Stimulated activated CD4-positive, alpha-beta T cell treated with anti-CD3 and anti-CD28 coated beads, Interleukin-1b, Interleukin-23, amount 100 ng/mL, for 1 hour (primary cell): ENCODE measurements at regions not wholly inside any gene's neighbourhood (a gene's known extent, or its start where the extent isn't known, plus 50 kb on each side); places are given as distances from the start of the nearest gene placed in this dataset.
"Not testable (repeated sequence)": the region's sequence is repeated elsewhere in the genome, so short reads cannot be mapped to it uniquely, and the experiment has no call there.

Source experiments
- DNase-seq, 2 donors: peaks; one replicate each; pipeline ENCODE4 v3.0.0-alpha.2; 2020; ENCODE audit warnings: low read depth in 2 of 2

DNA sequence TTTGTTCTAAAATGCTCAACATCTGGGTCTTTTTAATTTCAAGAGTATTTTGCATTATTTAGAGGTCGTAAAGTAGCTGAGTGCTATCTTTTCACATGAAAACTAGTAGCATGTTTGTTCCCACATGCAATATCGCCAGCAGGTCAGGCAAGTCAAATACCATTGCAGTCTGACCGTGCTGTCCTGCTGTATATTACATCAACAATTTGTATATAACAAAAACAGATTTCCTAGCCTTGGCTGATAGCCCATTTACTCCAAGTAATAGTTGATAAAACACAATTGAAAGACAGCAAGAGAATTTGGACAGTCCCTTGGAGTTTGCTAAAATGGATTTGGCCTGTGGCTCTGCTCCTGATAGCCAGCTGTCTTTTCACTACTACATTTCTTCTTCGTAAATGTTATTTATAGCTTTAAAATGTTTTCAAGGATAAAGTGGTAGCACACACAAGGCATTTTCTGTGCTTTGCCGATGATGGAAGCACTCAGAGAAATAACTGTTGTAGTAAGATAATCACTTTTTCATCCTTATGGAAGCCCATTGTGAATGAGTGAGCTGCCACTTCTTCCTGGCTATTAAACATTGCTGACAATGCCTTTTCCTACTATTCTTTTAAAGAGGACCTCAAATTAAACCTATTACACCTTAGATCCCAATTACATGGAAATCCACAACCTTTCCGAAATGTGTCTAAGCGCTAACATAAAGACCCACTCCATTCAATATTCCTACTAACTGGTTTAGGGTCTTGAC, 992.1 kb downstream of the MAT2B start:
- DNase-seq, result no peak

DNA sequence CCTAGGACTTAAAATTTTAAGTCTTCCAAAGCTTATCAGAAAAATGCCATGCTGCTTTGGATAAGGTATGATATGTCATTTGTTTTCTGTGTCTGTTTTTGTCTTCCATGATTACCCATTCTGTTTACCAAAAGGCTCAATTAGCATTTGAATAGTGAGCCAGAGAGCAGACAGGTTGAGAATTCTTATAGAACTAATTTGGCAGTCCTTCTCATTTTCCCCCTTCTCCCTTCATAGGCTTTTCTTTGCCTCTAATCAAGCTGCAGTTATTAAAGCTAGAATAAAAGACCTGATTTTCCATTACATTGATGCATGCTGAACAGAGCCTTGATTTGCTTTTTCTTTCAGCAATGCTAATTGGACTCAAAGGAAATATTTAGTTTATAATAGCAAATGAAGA, 993.0 kb downstream of the MAT2B start:
- no peak for DNase-seq

DNA sequence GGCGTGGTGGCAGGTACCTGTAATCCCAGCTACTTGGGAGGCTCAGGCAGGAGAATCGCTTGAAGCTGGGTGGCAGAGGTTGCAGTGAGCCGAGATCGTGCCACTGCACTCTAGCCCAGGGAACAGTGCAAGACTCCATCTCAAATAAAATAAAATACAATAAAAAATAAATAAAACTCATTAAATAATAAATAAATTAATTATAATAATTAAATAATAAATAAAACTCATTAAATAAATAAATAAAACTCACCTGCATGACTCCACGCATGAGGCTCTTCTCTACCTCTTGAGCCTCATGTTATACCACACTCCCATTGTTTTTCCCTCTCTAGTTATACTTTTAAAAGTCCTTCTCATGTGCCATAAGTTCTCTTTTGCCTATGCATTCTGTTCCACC, 995.4 kb downstream of the MAT2B start:
- DNase-seq, result no peak

DNA sequence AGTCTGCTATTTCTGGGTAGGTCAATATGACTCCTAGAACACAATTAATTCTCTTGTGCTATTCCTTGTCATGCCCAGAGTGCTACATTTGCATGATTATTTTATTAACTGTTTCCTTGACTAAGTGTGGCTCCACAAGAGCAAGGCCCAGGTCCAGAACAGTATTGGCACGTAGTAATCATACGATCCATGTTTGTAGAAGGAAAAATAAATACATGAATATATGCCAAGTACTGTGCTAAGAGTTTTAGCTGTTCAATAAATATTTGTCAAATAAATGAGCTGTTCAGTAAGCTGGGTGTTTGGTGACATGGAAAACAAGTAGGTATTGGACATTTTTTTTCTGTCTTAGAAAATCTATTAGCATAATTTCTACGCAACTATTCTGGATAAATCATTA, 995.9 kb downstream of the MAT2B start:
- DNase-seq, result no peak

DNA sequence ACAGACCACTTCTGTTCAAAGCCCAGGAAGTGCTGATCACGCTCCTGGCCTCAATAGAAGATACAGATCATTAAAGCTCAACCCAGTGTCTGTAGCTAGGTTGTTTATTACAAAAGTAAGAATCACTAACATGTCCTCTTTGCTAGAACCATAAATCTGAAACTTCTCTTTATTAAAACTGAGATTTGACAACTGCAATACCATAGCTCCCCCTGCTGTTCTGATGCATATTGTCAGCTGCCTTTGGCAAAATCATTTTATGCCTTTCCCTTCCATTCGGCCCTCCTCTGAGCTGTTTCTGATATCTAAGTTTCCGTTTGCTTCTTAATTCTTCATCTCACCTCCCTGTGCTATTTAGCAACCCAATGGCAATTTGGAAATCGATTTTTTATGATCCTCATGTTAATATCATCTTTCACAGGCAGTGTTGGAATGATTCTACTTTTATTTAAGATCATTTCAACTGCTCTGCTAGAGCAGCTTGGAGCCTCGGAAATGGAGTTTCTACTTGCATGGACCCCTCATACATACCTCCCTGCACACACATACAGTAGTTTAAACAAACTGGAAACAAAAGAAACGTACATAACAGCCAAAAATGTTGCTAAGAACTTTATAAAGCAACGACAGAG, 998.8 kb downstream of the MAT2B start:
- no peak for DNase-seq

DNA sequence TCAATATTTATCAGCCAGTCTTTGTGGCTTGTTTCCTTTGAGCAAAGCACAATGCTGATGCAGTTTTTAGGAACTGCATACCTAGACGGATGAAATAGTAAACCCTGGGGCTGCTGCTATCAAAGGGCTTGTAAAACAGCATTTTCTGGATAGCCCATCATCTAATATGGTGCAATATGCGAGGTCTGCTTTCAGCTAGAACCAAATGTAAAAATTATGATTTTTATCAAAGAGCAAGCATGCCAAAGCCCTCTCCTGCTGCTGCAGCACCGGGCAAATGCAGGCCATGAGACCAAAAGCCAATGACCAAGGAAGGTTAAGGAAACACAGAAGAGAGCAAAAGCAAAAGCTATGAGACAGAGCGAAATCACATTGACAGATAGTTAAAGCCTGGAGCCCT, 1000.4 kb downstream of the MAT2B start:
- DNase-seq, result no peak

DNA sequence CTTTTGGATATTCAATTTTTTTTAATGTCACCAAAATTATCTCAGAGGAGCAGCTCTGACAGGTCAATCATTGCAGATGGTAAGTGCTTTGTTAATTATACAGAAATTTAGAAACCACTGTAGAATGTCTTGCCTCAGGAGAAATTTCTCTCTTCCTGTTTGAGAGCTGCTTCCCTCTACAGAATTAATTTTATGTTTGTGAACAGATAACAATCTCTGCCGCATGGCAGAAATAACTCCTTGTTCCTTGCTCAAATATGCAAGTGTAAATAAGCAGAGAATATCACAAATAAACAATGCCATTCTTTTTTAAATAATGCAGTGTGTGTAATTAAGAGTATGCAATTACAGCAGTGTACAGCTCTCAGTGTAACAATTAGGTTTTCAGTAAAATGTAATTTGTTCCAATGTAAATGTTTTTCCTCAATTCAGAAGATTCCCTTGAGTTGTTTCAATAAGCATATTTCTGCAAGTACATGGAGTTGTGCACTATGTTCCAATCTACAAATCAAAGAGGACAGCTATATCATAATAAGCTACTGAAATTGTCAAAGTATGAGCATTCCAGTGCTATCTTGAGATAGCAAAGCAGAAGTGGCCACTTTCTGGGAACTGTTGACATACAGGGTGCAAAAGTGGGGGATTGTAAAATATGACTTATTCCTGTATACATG, 1012.8 kb downstream of the MAT2B start:
- no peak for DNase-seq

DNA sequence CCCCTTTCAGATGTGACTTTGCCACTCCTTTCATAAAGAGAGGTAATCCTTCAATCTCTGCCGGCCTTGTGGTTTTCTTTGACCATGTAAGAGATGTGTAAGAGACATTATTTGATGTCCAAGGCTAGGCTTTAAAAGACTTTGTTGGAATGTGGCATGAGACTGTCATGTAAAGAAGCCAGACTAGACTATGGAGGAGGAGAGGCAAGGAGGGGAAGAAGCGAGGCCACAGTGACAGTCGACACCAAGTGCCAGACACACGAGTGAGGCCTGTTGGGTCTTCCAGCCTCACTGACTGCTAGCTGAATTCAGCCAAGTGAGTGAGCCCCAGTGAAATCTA, 1013.3 kb downstream of the MAT2B start:
- no peak for DNase-seq

DNA sequence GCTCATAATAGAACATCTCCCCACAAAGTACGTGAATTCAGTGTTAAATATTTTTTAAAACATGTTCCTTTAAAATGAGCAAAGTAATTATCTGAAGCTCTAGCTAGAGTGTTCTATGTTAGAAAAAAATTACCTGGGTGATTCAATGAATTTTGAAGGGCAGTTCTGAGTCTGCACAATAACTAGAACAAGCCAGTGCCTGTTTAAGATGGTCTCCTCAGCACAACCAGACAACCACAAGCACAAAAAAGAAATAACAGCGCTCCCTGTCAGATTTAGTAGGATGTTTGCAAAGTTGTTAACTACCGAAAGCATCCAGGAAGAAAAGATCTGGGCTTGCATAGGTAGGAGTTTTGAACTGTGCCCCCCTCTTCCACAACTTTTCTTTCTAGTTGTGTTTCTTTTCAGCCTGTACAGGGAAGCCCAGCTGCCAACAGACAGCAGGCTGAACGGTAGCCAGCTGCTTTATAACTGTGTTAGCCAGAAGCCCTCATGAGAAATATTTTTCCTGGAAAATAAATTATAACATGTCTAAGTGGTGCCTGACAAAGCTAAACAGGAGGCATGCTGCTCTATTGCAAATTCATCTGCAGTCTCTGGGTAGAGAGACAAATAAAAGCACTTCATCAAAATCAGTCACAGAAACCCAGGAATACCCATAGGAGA, 1026.9 kb downstream of the MAT2B start:
- DNase-seq, result no peak

DNA sequence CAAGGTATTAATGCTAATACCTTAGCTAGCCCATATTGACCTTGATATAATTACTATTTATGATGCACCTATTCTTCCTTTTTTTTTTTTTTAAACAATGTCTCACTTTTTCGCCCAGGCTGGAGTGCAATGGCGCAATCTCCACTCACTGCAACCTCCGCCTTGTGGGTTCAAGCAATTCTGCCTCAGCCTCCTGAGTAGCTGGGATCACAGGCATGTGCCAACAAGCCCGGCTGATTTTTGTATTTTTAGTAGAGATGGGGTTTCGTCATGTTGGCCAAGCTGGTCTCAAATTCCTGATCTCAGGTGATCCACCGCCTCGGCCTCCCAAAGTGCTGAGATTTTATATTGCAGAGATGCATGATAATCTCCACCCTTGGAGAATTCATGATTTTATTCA, 1028.0 kb downstream of the MAT2B start:
- DNase-seq, result not testable (repeated sequence)

GRCh38 chr5:164540174-164540573, 1034.8 kb downstream of the MAT2B start:
- no peak for DNase-seq

GRCh38 chr5:164545507-164545906, 1040.1 kb downstream of the MAT2B start:
- no peak for DNase-seq

- DNase-seq, result no peak
Observed at GRCh38 chr5:164553851-164554250, 1048.4 kb downstream of the MAT2B start.

DNA sequence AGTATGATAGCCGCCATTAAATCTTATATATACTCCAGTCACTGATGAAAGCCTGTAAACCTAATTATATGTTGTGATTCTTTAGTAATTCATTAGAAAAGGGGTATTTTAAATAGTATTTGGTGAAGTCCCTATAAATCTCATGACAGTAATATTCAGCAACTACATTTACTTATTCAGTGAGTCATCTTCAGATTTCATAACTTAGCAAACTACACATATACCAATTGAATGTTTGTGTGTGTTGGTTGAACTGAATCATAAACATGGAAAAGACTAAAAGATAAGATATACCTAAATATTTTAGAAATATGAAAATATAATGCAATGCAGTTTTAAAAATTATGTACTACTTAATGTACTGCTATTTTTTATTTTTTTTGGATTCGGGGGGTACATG, 1050.4 kb downstream of the MAT2B start:
- DNase-seq, result no peak

GRCh38 chr5:164560216-164560615, 1054.8 kb downstream of the MAT2B start:
- no peak for DNase-seq

DNA sequence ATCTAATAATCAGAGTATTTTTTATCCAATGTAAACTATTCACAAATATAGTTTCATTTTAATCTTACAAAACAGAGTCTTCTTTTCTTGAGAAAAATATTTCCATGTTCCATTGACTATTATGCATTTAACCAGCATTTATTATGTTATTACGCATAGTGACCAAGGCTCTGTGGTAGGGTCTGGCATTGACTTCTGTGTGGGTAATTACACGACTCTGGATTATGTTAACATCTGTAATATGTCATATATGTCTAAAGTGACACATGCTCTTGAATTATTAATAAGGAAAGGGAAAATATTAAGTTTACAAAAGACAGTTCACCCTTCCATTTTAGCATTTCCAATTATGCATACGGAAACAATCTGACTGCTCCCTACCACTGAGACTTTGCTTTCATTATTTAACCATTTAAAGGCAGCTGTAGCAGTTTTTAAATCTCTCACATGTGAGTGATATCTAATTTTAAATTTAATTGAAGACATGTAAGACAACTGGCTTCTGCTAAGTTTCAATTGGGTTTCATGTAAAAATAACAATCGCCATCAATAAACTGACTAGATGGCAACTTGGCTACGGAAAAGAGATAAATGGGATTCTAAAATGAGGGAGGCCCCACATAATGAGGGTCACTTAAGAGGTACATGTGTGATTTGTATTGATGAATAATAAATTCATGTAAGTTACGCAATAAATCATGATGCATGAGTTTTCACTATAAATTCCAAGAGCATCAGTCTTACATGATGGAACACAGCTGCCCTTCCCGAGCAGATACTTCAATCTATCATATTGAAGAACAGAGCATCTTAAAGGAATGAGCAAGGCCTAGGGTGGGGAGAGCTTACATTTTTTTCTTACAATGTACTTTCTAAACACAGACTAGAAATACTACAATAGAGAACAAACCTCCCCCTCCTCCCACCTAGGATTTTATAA, 1056.8 kb downstream of the MAT2B start:
- no peak for DNase-seq

GRCh38 chr5:164563370-164563769, 1058.0 kb downstream of the MAT2B start:
- DNase-seq, result no peak

- DNase-seq, result no peak
Observed at GRCh38 chr5:164573397-164573796, 1068.0 kb downstream of the MAT2B start.

GRCh38 chr5:164577201-164577600, 1071.8 kb downstream of the MAT2B start:
- no peak for DNase-seq

DNA sequence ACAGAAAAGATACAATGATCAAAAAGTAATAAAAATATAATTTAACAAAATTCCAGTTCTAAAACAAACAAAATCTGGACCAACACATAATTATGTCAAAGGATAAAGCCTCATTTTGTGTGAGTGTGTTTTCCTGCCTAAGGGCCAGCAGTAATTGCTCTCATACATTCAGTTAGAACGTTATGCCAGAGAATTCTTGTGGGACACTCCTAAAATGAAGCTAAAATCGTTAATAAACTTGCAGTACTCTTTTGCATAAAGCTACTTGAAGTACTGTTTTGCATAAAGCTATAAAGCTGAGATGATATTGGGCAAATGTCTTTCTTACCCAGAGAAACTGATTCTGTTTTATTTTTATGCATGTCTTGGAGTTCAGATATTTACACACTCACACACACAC, 1072.3 kb downstream of the MAT2B start:
- DNase-seq, result no peak

- no peak for DNase-seq
Observed at GRCh38 chr5:164578401-164578800, 1073.0 kb downstream of the MAT2B start.

GRCh38 chr5:164578911-164579310, 1073.5 kb downstream of the MAT2B start:
- DNase-seq, result no peak
